Stomach (tissue), 4 donors: ENCODE measurements at regions not wholly inside any gene's neighbourhood (a gene's known extent, or its start where the extent isn't known, plus 50 kb on each side); places are given as distances from the start of the nearest gene placed in this dataset.

Experiments
- CTCF ChIP-seq, 7 experiments: fragments of 450-650 bp in 4 of 7; fragments of 200-600 bp in 3 of 7; sonication (generic) in 3 of 7; IDR thresholded peaks; one replicate each; pipeline ENCODE4 v1.5.1; 2016 to 2019; ENCODE audit warnings: antibody characterized with exemption in 7 of 7, control low read depth in 2 of 7, mild to moderate bottlenecking in 1 of 7
- POLR2A ChIP-seq, 4 donors: fragments of 450-650 bp; IDR thresholded peaks; one replicate each; pipeline ENCODE4 v1.6.1; 2016; ENCODE audit warnings: antibody characterized with exemption in 4 of 4, control low read depth in 2 of 4, mild to moderate bottlenecking in 1 of 4, moderate library complexity in 1 of 4
- POLR2AphosphoS5 ChIP-seq, 3 donors: sonication (generic); formaldehyde crosslinking; IDR thresholded peaks; one replicate each; pipeline ENCODE4 v1.6.1; 2016; ENCODE audit warnings: antibody characterized with exemption in 3 of 3

DNA sequence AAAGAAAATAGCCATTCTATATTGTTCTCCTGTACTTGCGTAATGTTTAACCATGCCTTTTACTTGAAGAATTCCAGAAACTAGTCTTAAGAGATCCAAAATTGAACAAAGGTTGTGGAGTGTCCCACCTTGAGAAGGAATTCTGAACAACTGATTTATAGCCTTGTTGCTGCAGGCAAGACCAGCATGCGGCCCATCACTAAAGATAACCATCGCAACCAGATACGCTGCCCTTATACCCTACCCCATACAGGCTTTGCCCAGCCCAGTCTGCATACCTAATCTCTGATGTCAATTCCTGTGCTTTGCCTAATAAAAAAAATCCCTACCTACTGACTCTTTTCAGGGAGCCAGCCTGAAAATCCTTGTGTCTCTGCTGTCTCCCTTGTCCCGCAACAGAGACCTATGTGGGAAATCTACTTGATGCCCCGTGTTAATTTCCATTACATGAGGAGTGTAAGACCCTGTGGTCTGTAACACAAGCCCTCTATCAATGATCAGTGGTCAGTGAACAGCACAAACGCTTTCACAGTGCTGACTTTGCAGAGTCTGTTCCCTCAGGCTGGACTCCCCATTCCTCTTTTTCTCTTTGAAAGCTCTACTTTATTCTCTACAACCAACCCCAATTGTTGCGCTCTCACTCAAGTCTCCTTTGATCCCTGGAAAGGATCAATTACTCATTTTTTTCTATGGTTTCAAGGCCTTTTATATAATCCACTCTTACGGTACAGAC lies 125.7 kb upstream of the BTBD3 start:
- TF ChIP-seq CTCF (IDR thresholded peaks at IDR 0.05) (no peak), POLR2AphosphoS5 (IDR thresholded peaks at IDR 0.05) (no peak), POLR2A (IDR thresholded peaks at IDR 0.05) (no peak)
